Kidney (tissue), 13 donors: ENCODE measurements at regions not wholly inside any gene's neighbourhood (a gene's known extent, or its start where the extent isn't known, plus 50 kb on each side); places are given as distances from the start of the nearest gene placed in this dataset.

ENCODE experiments used
- DNase-seq, 5 donors: peaks; one replicate each; pipeline ENCODE4 v3.0.0-alpha.2; 2013 to 2020
- FAIRE-seq: peaks from 2 replicates; lab custom pipeline; 2012; peaks lifted over from hg19 to GRCh38; lab: Jason Lieb, UNC
- H3K27ac ChIP-seq, 2 donors: one replicate each; pipeline ENCODE4 v1.7.0; 2013; ENCODE audit warnings: low read depth in 2 of 2, low read length in 2 of 2, inconsistent platforms in 1 of 2
- H3K27me3 ChIP-seq: one replicate; pipeline ENCODE4 v1.7.1; 2013; ENCODE audit warnings: low read length, inconsistent platforms; ENCODE audit not compliant: control insufficient read depth, insufficient read depth
- H3K36me3 ChIP-seq, 3 donors: one replicate each; pipeline versions ENCODE4 v1.7.0 to v1.7.1; 2013; ENCODE audit warnings: low read length in 3 of 3, control low read depth in 1 of 3, inconsistent platforms in 1 of 3; ENCODE audit not compliant: insufficient read depth in 3 of 3, control insufficient read depth in 2 of 3
- H3K4me1 ChIP-seq, 3 donors: one replicate each; pipeline versions ENCODE4 v1.7.0 to v1.7.1; 2013; ENCODE audit warnings: low read length in 3 of 3, inconsistent platforms in 1 of 3, low read depth in 1 of 3; ENCODE audit not compliant: control insufficient read depth in 2 of 3, insufficient read depth in 2 of 3
- H3K4me3 ChIP-seq, 3 donors: one replicate each; pipeline versions ENCODE4 v1.7.0 to v1.8.1; 2013; ENCODE audit warnings: low read length in 3 of 3, control low read depth in 1 of 3, inconsistent platforms in 1 of 3
- H3K9ac ChIP-seq, 3 donors: one replicate each; pipeline versions ENCODE4 v1.7.0 to v1.7.1; 2013; ENCODE audit warnings: low read length in 3 of 3, control low read depth in 1 of 3, inconsistent platforms in 1 of 3
- H3K9me3 ChIP-seq, 3 donors: one replicate each; pipeline versions ENCODE4 v1.7.0 to v1.7.1; 2013; ENCODE audit warnings: low read length in 3 of 3, control low read depth in 1 of 3, inconsistent platforms in 1 of 3; ENCODE audit not compliant: control insufficient read depth in 2 of 3, insufficient read depth in 1 of 3
- intact Hi-C: fragments of 100-400 bp; cut with DNase I; formaldehyde crosslinking; loops from one replicate; pipeline ENCODE4 v1.11.1; 2022
- TF ChIP-seq, protein P1 (sequence below): IDR thresholded peaks from 3 replicates; pipeline ENCODE4 v1.5.1; 2012; ENCODE audit warnings: mild to moderate bottlenecking, moderate library complexity, borderline replicate concordance; ENCODE audit not compliant: insufficient read depth; ENCODE audit errors: extremely low read depth
- donor health status: control.
- donor health status: control.
- donor health status: control.
- donor health status: control.
- donor health status: control.
- donor health status: DM: yes; HTN: yes; CAD: no.
- donor health status: Normal renal cell carcinoma (clear cell type).

DNA sequence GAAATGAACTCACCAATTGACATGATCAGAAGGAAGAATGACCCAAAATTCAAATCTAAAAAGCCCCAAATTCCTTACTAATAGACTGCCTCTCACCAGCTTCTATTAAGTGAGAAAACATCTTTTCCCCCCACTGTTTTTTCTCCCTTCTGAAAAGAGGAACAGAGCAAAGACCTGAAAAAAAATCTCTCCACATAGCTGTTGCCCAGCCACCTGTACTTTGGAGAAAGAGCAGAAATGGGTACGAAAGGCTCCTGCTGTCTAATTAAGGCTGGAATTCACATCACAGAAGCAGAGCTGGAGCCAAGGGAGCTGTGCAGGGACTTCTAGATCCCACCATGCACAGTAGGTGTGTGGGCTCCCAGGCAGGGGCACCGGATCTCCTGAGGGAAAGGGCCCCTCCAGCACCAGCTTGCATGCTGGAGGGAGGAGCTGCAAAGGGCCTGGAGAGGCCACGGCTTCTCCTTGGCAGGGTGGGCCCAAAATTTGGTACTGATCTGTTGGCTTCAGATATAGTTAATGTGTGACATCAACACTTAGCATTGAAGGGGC lies 73.2 kb upstream of the DUSP22 start:
- H3K4me3 ChIP-seq = no peak overlapping the region
- DNase-seq (no peak), FAIRE-seq (no peak)
- no peaks in the 10 kb centered on the region for H3K27me3 ChIP-seq
- H3K36me3 ChIP-seq = no peaks in the 10 kb centered on the region
- H3K27ac ChIP-seq = no peak overlapping the region
- no peaks in the 10 kb centered on the region for H3K4me1 ChIP-seq
- H3K9ac ChIP-seq = no peak overlapping the region
- intact Hi-C loops = no loop called here
- H3K9me3 ChIP-seq = peaks cover 0 to 5% (median 0%) of the 10 kb centered on the region in 3 donors
- TF ChIP-seq, protein P1, sequence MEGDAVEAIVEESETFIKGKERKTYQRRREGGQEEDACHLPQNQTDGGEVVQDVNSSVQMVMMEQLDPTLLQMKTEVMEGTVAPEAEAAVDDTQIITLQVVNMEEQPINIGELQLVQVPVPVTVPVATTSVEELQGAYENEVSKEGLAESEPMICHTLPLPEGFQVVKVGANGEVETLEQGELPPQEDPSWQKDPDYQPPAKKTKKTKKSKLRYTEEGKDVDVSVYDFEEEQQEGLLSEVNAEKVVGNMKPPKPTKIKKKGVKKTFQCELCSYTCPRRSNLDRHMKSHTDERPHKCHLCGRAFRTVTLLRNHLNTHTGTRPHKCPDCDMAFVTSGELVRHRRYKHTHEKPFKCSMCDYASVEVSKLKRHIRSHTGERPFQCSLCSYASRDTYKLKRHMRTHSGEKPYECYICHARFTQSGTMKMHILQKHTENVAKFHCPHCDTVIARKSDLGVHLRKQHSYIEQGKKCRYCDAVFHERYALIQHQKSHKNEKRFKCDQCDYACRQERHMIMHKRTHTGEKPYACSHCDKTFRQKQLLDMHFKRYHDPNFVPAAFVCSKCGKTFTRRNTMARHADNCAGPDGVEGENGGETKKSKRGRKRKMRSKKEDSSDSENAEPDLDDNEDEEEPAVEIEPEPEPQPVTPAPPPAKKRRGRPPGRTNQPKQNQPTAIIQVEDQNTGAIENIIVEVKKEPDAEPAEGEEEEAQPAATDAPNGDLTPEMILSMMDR = no peak

DNA sequence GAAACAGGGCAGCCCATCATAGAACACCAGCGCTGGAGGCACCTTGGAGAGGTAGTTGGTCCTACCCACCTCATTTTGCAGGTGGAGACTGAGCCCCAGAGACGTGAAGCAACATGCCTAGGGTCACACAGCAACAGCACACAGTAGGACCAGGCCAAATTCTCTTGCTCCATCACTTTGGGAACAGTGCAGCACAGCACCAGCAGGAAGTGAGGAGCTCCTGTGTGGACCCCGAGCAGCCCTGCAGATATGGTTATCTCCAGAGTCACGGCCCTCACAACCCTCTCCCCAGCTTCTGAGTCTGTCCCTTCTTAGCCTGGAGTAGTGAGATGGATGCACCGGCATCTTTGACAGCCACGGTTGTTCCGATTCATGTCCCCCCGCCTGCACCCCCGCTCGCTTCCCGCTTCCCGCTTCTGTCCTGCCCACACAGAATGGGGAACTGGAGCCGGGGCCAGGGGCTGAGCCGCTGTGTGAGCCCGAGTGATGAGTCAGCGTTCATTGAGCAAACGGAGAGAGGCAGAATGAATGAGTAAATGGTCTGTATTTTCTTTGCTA lies 72.6 kb upstream of the DUSP22 start:
- H3K36me3 ChIP-seq = no peaks in the 10 kb centered on the region
- no peaks in the 10 kb centered on the region for H3K27me3 ChIP-seq
- intact Hi-C loops = no loop called here
- no peak for FAIRE-seq
- TF ChIP-seq, protein P1 = no peak
- no peaks in the 10 kb centered on the region for H3K4me1 ChIP-seq
- H3K27ac ChIP-seq = no peak overlapping the region
- no peak overlapping the region for H3K9ac ChIP-seq
- peak in 4 of 5 donors; percentile 54 to 72 (median 68) for DNase-seq
- no peaks in the 10 kb centered on the region for H3K9me3 ChIP-seq
- H3K4me3 ChIP-seq = no peak overlapping the region

DNA sequence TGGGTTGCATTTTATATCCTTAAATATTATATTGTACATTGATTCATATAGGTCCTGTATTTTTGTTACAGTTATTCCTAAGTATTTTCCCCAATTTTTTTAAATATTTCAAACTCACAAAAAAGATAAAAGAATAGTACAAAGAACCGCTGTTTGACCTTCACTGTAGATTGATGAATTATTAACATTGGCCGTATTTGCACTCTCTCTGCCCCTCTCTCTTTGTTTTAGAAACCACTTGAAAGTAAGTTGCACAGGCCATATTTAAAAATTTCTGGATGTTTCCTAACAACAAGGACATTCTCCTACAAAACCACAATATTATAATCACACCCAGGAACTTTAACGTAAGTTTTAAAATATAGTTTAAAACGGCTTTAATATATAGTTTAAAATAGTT lies 72.0 kb upstream of the DUSP22 start:
- H3K4me3 ChIP-seq = no peak overlapping the region
- intact Hi-C loops = no loop called here
- no peaks in the 10 kb centered on the region for H3K27me3 ChIP-seq
- no peak overlapping the region for H3K9ac ChIP-seq
- TF ChIP-seq, protein P1 = no peak
- DNase-seq = no peak
- H3K36me3 ChIP-seq = no peaks in the 10 kb centered on the region
- no peak for FAIRE-seq
- no peaks in the 10 kb centered on the region for H3K9me3 ChIP-seq
- H3K27ac ChIP-seq = no peak overlapping the region
- H3K4me1 ChIP-seq = no peaks in the 10 kb centered on the region
